ENCODE measurements at regions not wholly inside any gene's neighbourhood (a gene's known extent, or its start where the extent isn't known, plus 50 kb on each side); places are given as distances from the start of the nearest gene placed in this dataset.

GRCh38 chr3:166661621-166662020 is 718.5 kb downstream of the ZBBX start:
- no peaks in the 10 kb centered on the region for H3K4me1 ChIP-seq (replicated peaks in 1 of 2; ENCODE audit: control insufficient read depth in 2 of 2, insufficient read depth in 2 of 2, low read length in 2 of 2)
- intact Hi-C loops (cut with micrococcal nuclease): no loop called here
- no peak overlapping the region for H3K4me2 ChIP-seq (ENCODE audit: insufficient read depth, low read length)
- no peak for FAIRE-seq
- no peak for DNase-seq (ENCODE audit: extremely low read depth in 1 of 4, low spot score in 3 of 4)
- in situ Hi-C loops (cut with MboI): no loop called here
- H3K9me1 ChIP-seq (ENCODE audit: control insufficient read depth, insufficient read depth, low read length): no peaks in the 10 kb centered on the region
- no peaks in the 10 kb centered on the region for H3K27me3 ChIP-seq (ENCODE audit: control insufficient read depth in 2 of 2, insufficient read depth in 2 of 2, low read length in 2 of 2)
- H3K9me3 ChIP-seq (replicated peaks; ENCODE audit: control insufficient read depth, insufficient read depth, low read depth, low read length): no peaks in the 10 kb centered on the region
- no peaks in the 10 kb centered on the region for H4K20me1 ChIP-seq (replicated peaks; ENCODE audit: control insufficient read depth, insufficient read depth, low read length)
- WGBS (ENCODE audit: insufficient coverage, low coverage, missing lambda C conversion rate): 0% methylated on average over 1 of the region's 1 CpG
- no peak overlapping the region for H3K9ac ChIP-seq (ENCODE audit: insufficient read depth in 1 of 2, low read depth in 2 of 2, low read length in 2 of 2)
- POLR2A ChIA-PET: no interaction called here
- no peak for TF ChIP-seq HMGN3 (IDR thresholded peaks at IDR 0.05; ENCODE audit: borderline replicate concordance, extremely low read depth, insufficient read length, low read depth, low read length)
- no peaks in the 10 kb centered on the region for H3K79me2 ChIP-seq (ENCODE audit: control insufficient read depth, insufficient read depth, low read length)
- no peaks in the 10 kb centered on the region for H3K36me3 ChIP-seq (ENCODE audit: control insufficient read depth, insufficient read depth, low read length)
- CTCF ChIA-PET (ENCODE audit: low intra/inter-chr PET ratio): no interaction called here
- H3K4me3 ChIP-seq: no peak overlapping the region
- BruUV-seq (replicated peaks): no TSS peak
- no peak for ATAC-seq
- H2AFZ ChIP-seq (ENCODE audit: low read depth, low read length): no peak overlapping the region
- no peak overlapping the region for H3K27ac ChIP-seq (ENCODE audit: extremely low read depth, low read depth, low read length)

- in situ Hi-C loops (cut with MboI): no loop called here
- CTCF ChIA-PET (ENCODE audit: low intra/inter-chr PET ratio): no interaction called here
These were observed 719.1 kb downstream of the ZBBX start for GRCh38 chr3:166660962-166661361.

More at GRCh38 chr3:166660962-166661361, 719.1 kb downstream of the ZBBX start:
- no peaks in the 10 kb centered on the region for H3K9me3 ChIP-seq (replicated peaks; ENCODE audit: control insufficient read depth, insufficient read depth, low read depth, low read length)
- FAIRE-seq (no peak), ATAC-seq (no peak), DNase-seq (ENCODE audit: extremely low read depth in 1 of 4, low spot score in 3 of 4) (no peak)
- no peak overlapping the region for H3K9ac ChIP-seq (ENCODE audit: insufficient read depth in 1 of 2, low read depth in 2 of 2, low read length in 2 of 2)
- no peak overlapping the region for H3K27ac ChIP-seq (ENCODE audit: extremely low read depth, low read depth, low read length)
- no peaks in the 10 kb centered on the region for H3K9me1 ChIP-seq (ENCODE audit: control insufficient read depth, insufficient read depth, low read length)
- H4K20me1 ChIP-seq (replicated peaks; ENCODE audit: control insufficient read depth, insufficient read depth, low read length): no peaks in the 10 kb centered on the region
- H3K4me3 ChIP-seq: no peak overlapping the region
- no peaks in the 10 kb centered on the region for H3K4me1 ChIP-seq (replicated peaks in 1 of 2; ENCODE audit: control insufficient read depth in 2 of 2, insufficient read depth in 2 of 2, low read length in 2 of 2)
- H3K4me2 ChIP-seq (ENCODE audit: insufficient read depth, low read length): no peak overlapping the region
- H3K27me3 ChIP-seq (ENCODE audit: control insufficient read depth in 2 of 2, insufficient read depth in 2 of 2, low read length in 2 of 2): no peaks in the 10 kb centered on the region
- POLR2A ChIA-PET: interaction anchor here (0.5 kb wide), 1 partner anchor 18 kb away, joined by 3 read pairs; no protein-coding TSS in a partner anchor
- intact Hi-C loops (cut with micrococcal nuclease): no loop called here
- no peaks in the 10 kb centered on the region for H3K79me2 ChIP-seq (ENCODE audit: control insufficient read depth, insufficient read depth, low read length)
- TF ChIP-seq ZBTB12 (CRISPR knock-in tag; IDR thresholded peaks at IDR 0.05) (no peak), ZKSCAN3 (CRISPR knock-in tag; IDR thresholded peaks at IDR 0.05) (no peak), FOXJ3 (CRISPR knock-in tag; IDR thresholded peaks at IDR 0.05) (no peak), ZFP1 (CRISPR knock-in tag; IDR thresholded peaks at IDR 0.05) (no peak), HNRNPK (IDR thresholded peaks at IDR 0.05; ENCODE audit: low read depth, low read length, poor library complexity, severe bottlenecking) (peak; percentile 64), RHOXF2B (CRISPR knock-in tag; conservative IDR thresholded peaks at IDR 0.05) (no peak)
- no TSS peak for BruUV-seq (replicated peaks)
- no peak overlapping the region for H2AFZ ChIP-seq (ENCODE audit: low read depth, low read length)
- no peaks in the 10 kb centered on the region for H3K36me3 ChIP-seq (ENCODE audit: control insufficient read depth, insufficient read depth, low read length)

Measured in K562 (cell line).